Neural progenitor cell (in vitro differentiated cells): ENCODE measurements at regions not wholly inside any gene's neighbourhood (a gene's known extent, or its start where the extent isn't known, plus 50 kb on each side); places are given as distances from the start of the nearest gene placed in this dataset.

Experiments
- CTCF ChIP-seq: fragments of 200-600 bp; sonication (generic); IDR thresholded peaks from 2 replicates; pipeline ENCODE4 v1.5.1; 2017; ENCODE audit warnings: antibody characterized with exemption, mild to moderate bottlenecking
- EZH2phosphoT487 ChIP-seq: fragments of 200-600 bp; sonication (generic); IDR thresholded peaks from 2 replicates; pipeline ENCODE4 v1.6.1; 2017; ENCODE audit warnings: antibody characterized with exemption

GRCh38 chr3:111369958-111370357 lies 172.0 kb upstream of the CD96 start:
- TF ChIP-seq EZH2phosphoT487 (no peak), CTCF (no peak)
